Activated naive CD4-positive, alpha-beta T cell treated with anti-CD3 and anti-CD28 coated beads, Interleukin-2, amount 10 ng/mL, durations not matched to agents 7 days and 5 days (primary cell): ENCODE measurements at regions not wholly inside any gene's neighbourhood (a gene's known extent, or its start where the extent isn't known, plus 50 kb on each side); places are given as distances from the start of the nearest gene placed in this dataset.

ENCODE experiments used
- CTCF ChIA-PET: fragments of 350-600 bp; sonication (Branson Sonifier 250); formaldehyde crosslinking; loops from one replicate; lab custom pipeline; 2021; ENCODE audit warnings: antibody characterized with exemption; lab: Charles Lee
- DNase-seq: peaks from one replicate; pipeline ENCODE4 v3.0.0-alpha.2; 2020
- H3K27ac Mint-ChIP-seq: one replicate; pipeline ENCODE4 v1.8.0; 2021; ENCODE audit warnings: mild to moderate bottlenecking, moderate library complexity, mixed read lengths
- H3K27me3 Mint-ChIP-seq: one replicate; pipeline ENCODE4 v1.8.0; 2021; ENCODE audit warnings: mild to moderate bottlenecking, mixed read lengths
- H3K36me3 Mint-ChIP-seq: one replicate; pipeline ENCODE4 v1.8.0; 2021; ENCODE audit warnings: mixed read lengths
- H3K4me1 Mint-ChIP-seq: one replicate; pipeline ENCODE4 v1.8.0; 2021; ENCODE audit warnings: mixed read lengths
- H3K4me3 Mint-ChIP-seq: one replicate; pipeline ENCODE4 v1.8.0; 2021; ENCODE audit warnings: mild to moderate bottlenecking, moderate library complexity, mixed read lengths
- H3K9me3 Mint-ChIP-seq: one replicate; pipeline ENCODE4 v1.8.0; 2021; ENCODE audit warnings: mixed read lengths

- Mint-ChIP-seq H3K27me3 (peaks cover 14% of the 10 kb centered on the region), H3K36me3 (peaks cover 2% of the 10 kb centered on the region), H3K9me3 (no peaks in the 10 kb centered on the region), H3K27ac (no peak overlapping the region), H3K4me3 (no peak overlapping the region), H3K4me1 (peaks cover 15% of the 10 kb centered on the region)
- CTCF ChIA-PET, result interaction anchor here (0.7 kb wide), 1 partner anchor 257 kb away, joined by 3 read pairs; no protein-coding TSS in a partner anchor
- no peak for DNase-seq
Observed at GRCh38 chr2:176468457-176469113, 199.3 kb downstream of the MTX2 start.

GRCh38 chr2:176470713-176471112 lies 201.5 kb downstream of the MTX2 start:
- CTCF ChIA-PET, result interaction anchor here (2.4 kb wide), 1 partner anchor 16 kb away, joined by 10 read pairs; no protein-coding TSS in a partner anchor

GRCh38 chr2:176471949-176472348 lies 202.7 kb downstream of the MTX2 start:
- Mint-ChIP-seq H3K9me3 (no peaks in the 10 kb centered on the region), H3K27ac (no peak overlapping the region), H3K4me1 (peaks cover 18% of the 10 kb centered on the region), H3K4me3 (no peak overlapping the region), H3K36me3 (peaks cover 2% of the 10 kb centered on the region), H3K27me3 (no peaks in the 10 kb centered on the region)
- DNase-seq, result no peak
- CTCF ChIA-PET, result interaction anchor here (2.0 to 2.4 kb wide), 2 partner anchors 12 to 17 kb away, joined by 6 to 10 read pairs; no protein-coding TSS in a partner anchor

More at GRCh38 chr2:176470713-176471112, 201.5 kb downstream of the MTX2 start:
- Mint-ChIP-seq H3K36me3 (peaks cover 2% of the 10 kb centered on the region), H3K4me3 (no peak overlapping the region), H3K9me3 (no peaks in the 10 kb centered on the region), H3K27ac (no peak overlapping the region), H3K4me1 (peaks cover 18% of the 10 kb centered on the region), H3K27me3 (peaks cover 7% of the 10 kb centered on the region)
- no peak for DNase-seq

GRCh38 chr2:176473177-176473576 lies 203.9 kb downstream of the MTX2 start:
- Mint-ChIP-seq H3K4me3 (peak overlapping the region; percentile 56), H3K27ac (peak overlapping the region; percentile 2)

GRCh38 chr2:176473851-176474250 lies 204.6 kb downstream of the MTX2 start:
- CTCF ChIA-PET, result interaction anchor here (2.0 kb wide), 1 partner anchor 14 kb away, joined by 6 read pairs; no protein-coding TSS in a partner anchor
- H3K36me3 Mint-ChIP-seq, result peaks cover 2% of the 10 kb centered on the region
- H3K4me3 Mint-ChIP-seq, result no peak overlapping the region
- H3K27ac Mint-ChIP-seq, result no peak overlapping the region
- no peaks in the 10 kb centered on the region for H3K9me3 Mint-ChIP-seq
- peaks cover 5% of the 10 kb centered on the region for H3K27me3 Mint-ChIP-seq
- no peak for DNase-seq
- H3K4me1 Mint-ChIP-seq, result peaks cover 18% of the 10 kb centered on the region

More at GRCh38 chr2:176473177-176473576, 203.9 kb downstream of the MTX2 start:
- CTCF ChIA-PET, result interaction anchor here (2.0 to 2.4 kb wide), 2 partner anchors 13 to 18 kb away, joined by 6 to 10 read pairs; no protein-coding TSS in a partner anchor
- H3K36me3 Mint-ChIP-seq, result peaks cover 2% of the 10 kb centered on the region
- no peaks in the 10 kb centered on the region for H3K9me3 Mint-ChIP-seq
- peaks cover 18% of the 10 kb centered on the region for H3K4me1 Mint-ChIP-seq
- peak; percentile 51 for DNase-seq
- H3K27me3 Mint-ChIP-seq, result peaks cover 5% of the 10 kb centered on the region

GRCh38 chr2:176477336-176477735 lies 208.1 kb downstream of the MTX2 start:
- peaks cover 14% of the 10 kb centered on the region for H3K4me1 Mint-ChIP-seq
- CTCF ChIA-PET, result interaction anchor here (0.8 to 0.9 kb wide), 2 partner anchors 30 to 77 kb away, joined by 3 read pairs; no protein-coding TSS in a partner anchor
- no peak overlapping the region for H3K4me3 Mint-ChIP-seq
- DNase-seq, result no peak
- H3K27me3 Mint-ChIP-seq, result peaks cover 10% of the 10 kb centered on the region
- H3K36me3 Mint-ChIP-seq, result peaks cover 2% of the 10 kb centered on the region
- H3K9me3 Mint-ChIP-seq, result no peaks in the 10 kb centered on the region
- no peak overlapping the region for H3K27ac Mint-ChIP-seq

GRCh38 chr2:176479961-176480360 lies 210.7 kb downstream of the MTX2 start:
- Mint-ChIP-seq H3K27me3 (peaks cover 16% of the 10 kb centered on the region), H3K27ac (no peak overlapping the region), H3K9me3 (no peaks in the 10 kb centered on the region), H3K36me3 (no peaks in the 10 kb centered on the region), H3K4me1 (no peaks in the 10 kb centered on the region), H3K4me3 (no peak overlapping the region)
- CTCF ChIA-PET, result no interaction called here
- no peak for DNase-seq

- Mint-ChIP-seq H3K27ac (no peak overlapping the region), H3K9me3 (no peaks in the 10 kb centered on the region), H3K4me3 (no peak overlapping the region), H3K36me3 (no peaks in the 10 kb centered on the region), H3K27me3 (peaks cover 16% of the 10 kb centered on the region), H3K4me1 (no peaks in the 10 kb centered on the region)
- DNase-seq, result no peak
- CTCF ChIA-PET, result no interaction called here
Observed at GRCh38 chr2:176482107-176482506, 212.9 kb downstream of the MTX2 start.

GRCh38 chr2:176483476-176483875 lies 214.2 kb downstream of the MTX2 start:
- DNase-seq, result no peak
- Mint-ChIP-seq H3K9me3 (no peaks in the 10 kb centered on the region), H3K4me1 (no peaks in the 10 kb centered on the region), H3K27ac (no peak overlapping the region), H3K36me3 (no peaks in the 10 kb centered on the region), H3K4me3 (no peak overlapping the region), H3K27me3 (peaks cover 14% of the 10 kb centered on the region)
- CTCF ChIA-PET, result no interaction called here

- Mint-ChIP-seq H3K36me3 (no peaks in the 10 kb centered on the region), H3K4me3 (no peak overlapping the region), H3K9me3 (no peaks in the 10 kb centered on the region), H3K27ac (no peak overlapping the region), H3K4me1 (no peaks in the 10 kb centered on the region), H3K27me3 (peaks cover 14% of the 10 kb centered on the region)
- DNase-seq, result no peak
- CTCF ChIA-PET, result no interaction called here
Observed at GRCh38 chr2:176483901-176484568, 214.8 kb downstream of the MTX2 start.

- H3K27me3 Mint-ChIP-seq, result peaks cover 17% of the 10 kb centered on the region
- H3K4me3 Mint-ChIP-seq, result no peak overlapping the region
- H3K36me3 Mint-ChIP-seq, result no peaks in the 10 kb centered on the region
- H3K27ac Mint-ChIP-seq, result no peak overlapping the region
- CTCF ChIA-PET, result interaction anchor here (0.6 kb wide), 1 partner anchor 322 kb away, joined by 5 read pairs; no protein-coding TSS in a partner anchor
- DNase-seq, result no peak
- no peaks in the 10 kb centered on the region for H3K9me3 Mint-ChIP-seq
- no peaks in the 10 kb centered on the region for H3K4me1 Mint-ChIP-seq
Observed at GRCh38 chr2:176484838-176485237, 215.6 kb downstream of the MTX2 start.

GRCh38 chr2:176488431-176488830 lies 219.2 kb downstream of the MTX2 start:
- H3K36me3 Mint-ChIP-seq, result no peaks in the 10 kb centered on the region
- peaks cover 6% of the 10 kb centered on the region for H3K4me1 Mint-ChIP-seq
- H3K9me3 Mint-ChIP-seq, result no peaks in the 10 kb centered on the region
- no peak for DNase-seq
- H3K27ac Mint-ChIP-seq, result no peak overlapping the region
- no peak overlapping the region for H3K4me3 Mint-ChIP-seq
- peaks cover 24% of the 10 kb centered on the region for H3K27me3 Mint-ChIP-seq
- CTCF ChIA-PET, result no interaction called here

- Mint-ChIP-seq H3K27ac (no peak overlapping the region), H3K27me3 (peaks cover 36% of the 10 kb centered on the region), H3K36me3 (no peaks in the 10 kb centered on the region), H3K9me3 (no peaks in the 10 kb centered on the region), H3K4me3 (no peak overlapping the region), H3K4me1 (peaks cover 6% of the 10 kb centered on the region)
- DNase-seq, result no peak
- CTCF ChIA-PET, result no interaction called here
Observed at GRCh38 chr2:176490061-176490861, 221.0 kb downstream of the MTX2 start.
